Endodermal cell (in vitro differentiated cells): ENCODE measurements at regions not wholly inside any gene's neighbourhood (a gene's known extent, or its start where the extent isn't known, plus 50 kb on each side); places are given as distances from the start of the nearest gene placed in this dataset.

Experiments
- DNase-seq: peaks from one replicate; pipeline ENCODE4 v3.0.0-alpha.2; 2017
- H3K27ac ChIP-seq: 2 replicates; pipeline ENCODE4 v1.5.1; 2013; ENCODE audit warnings: mild to moderate bottlenecking, low read depth, low read length, moderate library complexity
- H3K27me3 ChIP-seq: 2 replicates; pipeline ENCODE4 v1.6.1; 2013; ENCODE audit warnings: mild to moderate bottlenecking, low read length, moderate library complexity; ENCODE audit not compliant: insufficient read depth, control insufficient read depth, poor library complexity, severe bottlenecking
- H3K36me3 ChIP-seq: 2 replicates; pipeline ENCODE4 v1.7.0; 2013; ENCODE audit warnings: mild to moderate bottlenecking, low read length, moderate library complexity; ENCODE audit not compliant: control insufficient read depth, insufficient read depth
- H3K4me1 ChIP-seq: one replicate; pipeline ENCODE4 v1.7.0; 2013; ENCODE audit warnings: low read length; ENCODE audit not compliant: control insufficient read depth, insufficient read depth
- H3K4me3 ChIP-seq: 2 replicates; pipeline ENCODE4 v1.5.1; 2013; ENCODE audit warnings: mild to moderate bottlenecking, low read length, moderate library complexity
- H3K9ac ChIP-seq: 2 replicates; pipeline ENCODE4 v1.6.1; 2013; ENCODE audit warnings: mild to moderate bottlenecking, low read length, moderate library complexity; ENCODE audit not compliant: poor library complexity, severe bottlenecking; ENCODE audit errors: extremely low read depth
- H3K9me3 ChIP-seq: 2 replicates; pipeline ENCODE4 v1.6.1; 2013; ENCODE audit warnings: mild to moderate bottlenecking, low read length, moderate library complexity; ENCODE audit not compliant: control insufficient read depth
- H3K27ac Mint-ChIP-seq: 2 replicates; pipeline ENCODE4 v1.8.0; 2020; ENCODE audit warnings: mixed read lengths
- H3K27me3 Mint-ChIP-seq: 2 replicates; pipeline ENCODE4 v1.8.0; 2021; ENCODE audit warnings: mild to moderate bottlenecking, mixed read lengths; ENCODE audit not compliant: insufficient read depth
- H3K36me3 Mint-ChIP-seq: 2 replicates; pipeline ENCODE4 v1.8.0; 2020; ENCODE audit warnings: low read depth, mixed read lengths
- H3K4me1 Mint-ChIP-seq: 2 replicates; pipeline ENCODE4 v1.8.0; 2020; ENCODE audit warnings: mixed read lengths
- H3K4me3 Mint-ChIP-seq: 2 replicates; pipeline ENCODE4 v1.8.0; 2020; ENCODE audit warnings: mild to moderate bottlenecking, moderate library complexity, mixed read lengths
- H3K9me3 Mint-ChIP-seq: 2 replicates; pipeline ENCODE4 v1.8.0; 2020; ENCODE audit warnings: mild to moderate bottlenecking, mixed read lengths
- whole genome bisulfite sequencing, 2 experiments: methylation state at CpG; one replicate each; pipeline versions ENCODE4 v1.1.5 to v1.1.7; 2013; ENCODE audit warnings: missing lambda C conversion rate in 2 of 2, mixed read lengths in 1 of 2; ENCODE audit not compliant: insufficient coverage in 1 of 2, insufficient read length in 1 of 2; 5-methylcytosine and 5-hydroxymethylcytosine counted together
- TF ChIP-seq, protein P1 (sequence below): fragments of 200-600 bp; sonication (generic); conservative IDR thresholded peaks from 2 replicates; pipeline ENCODE4 v1.5.0; 2021; ENCODE audit warnings: antibody characterized with exemption, mild to moderate bottlenecking

DNA sequence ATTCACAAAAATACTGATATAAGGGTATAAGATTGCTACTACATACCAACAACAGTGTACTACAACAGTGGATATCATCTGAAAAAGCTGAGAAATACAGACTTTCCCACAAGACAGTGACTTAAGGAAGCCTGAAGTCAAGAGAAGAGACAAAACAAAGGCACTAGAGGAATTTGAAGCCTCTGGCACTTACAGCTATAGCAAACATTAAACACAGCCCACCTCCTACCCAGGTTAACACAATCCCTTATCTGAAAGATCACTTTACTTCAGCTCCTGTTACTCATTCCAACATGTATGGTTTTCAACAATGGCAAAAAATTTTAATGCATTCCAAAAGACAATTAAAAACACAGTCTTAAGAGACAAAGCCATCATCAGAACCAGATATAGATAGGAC is 388.5 kb downstream of the JRKL start:
- DNase-seq, result no peak

DNA sequence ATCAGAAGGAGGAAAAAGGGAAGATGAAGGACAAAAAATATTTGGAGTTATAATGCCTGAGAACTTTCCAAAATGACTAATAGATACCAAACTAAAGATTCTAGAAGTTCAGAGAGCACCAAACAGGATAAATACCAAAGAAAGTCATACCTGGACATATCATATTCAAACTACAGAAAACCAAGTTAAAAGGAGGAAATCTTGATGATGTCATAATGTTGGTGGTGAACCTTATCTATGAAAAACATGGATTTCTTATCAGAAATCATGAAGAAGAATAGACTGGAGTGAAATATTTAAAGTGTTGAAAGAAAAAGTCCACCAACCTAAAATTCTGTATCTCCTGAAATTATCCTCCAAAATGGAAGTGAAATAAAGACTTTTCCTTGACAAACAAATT is 389.2 kb downstream of the JRKL start:
- no peak overlapping the region for H3K9ac ChIP-seq
- no peak overlapping the region for H3K27ac ChIP-seq
- H3K36me3 Mint-ChIP-seq, result peaks cover 9% of the 10 kb centered on the region
- peaks cover 3% of the 10 kb centered on the region for H3K36me3 ChIP-seq
- peak overlapping the region; percentile 25 for H3K4me3 ChIP-seq
- H3K27me3 Mint-ChIP-seq, result no peaks in the 10 kb centered on the region
- H3K9me3 Mint-ChIP-seq, result peaks cover 28% of the 10 kb centered on the region
- no peak for DNase-seq
- no peaks in the 10 kb centered on the region for H3K27me3 ChIP-seq
- H3K27ac Mint-ChIP-seq, result no peak overlapping the region
- H3K4me1 Mint-ChIP-seq, result peaks cover 2% of the 10 kb centered on the region
- peaks cover 19% of the 10 kb centered on the region for H3K9me3 ChIP-seq
- H3K4me1 ChIP-seq, result no peaks in the 10 kb centered on the region
- H3K4me3 Mint-ChIP-seq, result no peak overlapping the region
- TF ChIP-seq, protein P1, sequence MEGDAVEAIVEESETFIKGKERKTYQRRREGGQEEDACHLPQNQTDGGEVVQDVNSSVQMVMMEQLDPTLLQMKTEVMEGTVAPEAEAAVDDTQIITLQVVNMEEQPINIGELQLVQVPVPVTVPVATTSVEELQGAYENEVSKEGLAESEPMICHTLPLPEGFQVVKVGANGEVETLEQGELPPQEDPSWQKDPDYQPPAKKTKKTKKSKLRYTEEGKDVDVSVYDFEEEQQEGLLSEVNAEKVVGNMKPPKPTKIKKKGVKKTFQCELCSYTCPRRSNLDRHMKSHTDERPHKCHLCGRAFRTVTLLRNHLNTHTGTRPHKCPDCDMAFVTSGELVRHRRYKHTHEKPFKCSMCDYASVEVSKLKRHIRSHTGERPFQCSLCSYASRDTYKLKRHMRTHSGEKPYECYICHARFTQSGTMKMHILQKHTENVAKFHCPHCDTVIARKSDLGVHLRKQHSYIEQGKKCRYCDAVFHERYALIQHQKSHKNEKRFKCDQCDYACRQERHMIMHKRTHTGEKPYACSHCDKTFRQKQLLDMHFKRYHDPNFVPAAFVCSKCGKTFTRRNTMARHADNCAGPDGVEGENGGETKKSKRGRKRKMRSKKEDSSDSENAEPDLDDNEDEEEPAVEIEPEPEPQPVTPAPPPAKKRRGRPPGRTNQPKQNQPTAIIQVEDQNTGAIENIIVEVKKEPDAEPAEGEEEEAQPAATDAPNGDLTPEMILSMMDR, result no peak

More for the DNA sequence above, 388.5 kb downstream of the JRKL start:
- Histone ChIP-seq H3K27ac (no peak overlapping the region), H3K4me1 (no peaks in the 10 kb centered on the region), H3K9me3 (peaks cover 19% of the 10 kb centered on the region), H3K36me3 (peaks cover 3% of the 10 kb centered on the region), H3K4me3 (peak overlapping the region; percentile 68), H3K27me3 (no peaks in the 10 kb centered on the region), H3K9ac (no peak overlapping the region)
- Mint-ChIP-seq H3K4me1 (peaks cover 2% of the 10 kb centered on the region), H3K27ac (no peak overlapping the region), H3K36me3 (peaks cover 9% of the 10 kb centered on the region), H3K4me3 (no peak overlapping the region), H3K9me3 (peaks cover 28% of the 10 kb centered on the region), H3K27me3 (no peaks in the 10 kb centered on the region)
- TF ChIP-seq, protein P1, result no peak

DNA sequence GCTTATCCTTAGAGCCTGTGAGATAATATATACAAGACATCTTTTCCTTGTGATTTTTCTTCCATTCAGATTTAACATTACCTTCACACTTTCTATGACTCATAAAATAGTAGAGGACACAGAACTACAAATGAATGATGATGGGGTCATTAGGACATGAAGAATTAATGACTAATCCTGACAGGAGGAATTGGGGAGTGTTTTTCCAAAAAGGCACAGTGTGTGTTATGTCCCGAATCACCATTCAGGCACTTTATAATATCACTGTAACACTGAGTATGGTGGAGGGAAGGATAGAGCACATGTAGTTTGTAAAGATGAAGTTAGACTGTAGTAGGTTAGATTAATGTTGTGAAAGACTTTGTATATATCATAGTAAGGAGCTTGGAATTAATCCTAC is 391.3 kb downstream of the JRKL start:
- WGBS, 2 experiments, result 55 to 67% methylated on average over 1 of the region's 1 CpG
- TF ChIP-seq, protein P1, result no peak
- peaks cover 9% of the 10 kb centered on the region for H3K36me3 Mint-ChIP-seq

More for the DNA sequence above, 391.3 kb downstream of the JRKL start:
- no peak overlapping the region for H3K27ac ChIP-seq
- H3K9me3 ChIP-seq, result peaks cover 19% of the 10 kb centered on the region
- H3K4me1 ChIP-seq, result no peaks in the 10 kb centered on the region
- no peak overlapping the region for H3K27ac Mint-ChIP-seq
- no peaks in the 10 kb centered on the region for H3K27me3 Mint-ChIP-seq
- H3K9me3 Mint-ChIP-seq, result peaks cover 26% of the 10 kb centered on the region
- no peak overlapping the region for H3K4me3 Mint-ChIP-seq
- DNase-seq, result no peak
- H3K4me1 Mint-ChIP-seq, result peaks cover 2% of the 10 kb centered on the region
- H3K27me3 ChIP-seq, result no peaks in the 10 kb centered on the region
- no peak overlapping the region for H3K4me3 ChIP-seq
- H3K9ac ChIP-seq, result no peak overlapping the region
- peaks cover 3% of the 10 kb centered on the region for H3K36me3 ChIP-seq
